Natural killer cell (primary cell): ENCODE measurements at regions not wholly inside any gene's neighbourhood (a gene's known extent, or its start where the extent isn't known, plus 50 kb on each side); places are given as distances from the start of the nearest gene placed in this dataset.

ENCODE experiments used
- ATAC-seq, 3 donors: fragments of 150-1000 bp in 2 of 3; fragments of 200-7000 bp in 1 of 3; cut with Tn5 transposase; 1 replicate in 1 of 3; 2 replicates in 2 of 3; pipeline ENCODE4 v1.10.0; 2021; ENCODE audit warnings: mild to moderate bottlenecking in 2 of 3, moderate library complexity in 2 of 3
- DNase-seq, 2 donors: peaks; one replicate each; pipeline versions ENCODE4 v3.0.0 to v3.0.0-alpha.2; 2013 to 2021; ENCODE audit warnings: mixed read lengths in 1 of 2
- H3K27ac ChIP-seq: one replicate; pipeline ENCODE4 v1.5.1; 2013; ENCODE audit warnings: mild to moderate bottlenecking, low read length
- H3K27me3 ChIP-seq: one replicate; pipeline ENCODE4 v1.6.1; 2013; ENCODE audit warnings: low read length; ENCODE audit not compliant: control insufficient read depth, insufficient read depth
- H3K36me3 ChIP-seq: one replicate; pipeline ENCODE4 v1.6.1; 2013; ENCODE audit warnings: low read length; ENCODE audit not compliant: control insufficient read depth, insufficient read depth
- H3K4me1 ChIP-seq: one replicate; pipeline ENCODE4 v1.6.1; 2013; ENCODE audit warnings: low read length; ENCODE audit not compliant: control insufficient read depth, insufficient read depth
- H3K4me3 ChIP-seq: one replicate; pipeline ENCODE4 v1.5.1; 2013; ENCODE audit warnings: low read length
- H3K9me3 ChIP-seq: one replicate; pipeline ENCODE4 v1.6.1; 2013; ENCODE audit warnings: low read length; ENCODE audit not compliant: control insufficient read depth, insufficient read depth
- H3K27ac Mint-ChIP-seq, 2 donors: one replicate each; pipeline ENCODE4 v1.8.0; 2022; ENCODE audit warnings: mild to moderate bottlenecking in 2 of 2, mixed read lengths in 2 of 2, moderate library complexity in 1 of 2
- H3K27me3 Mint-ChIP-seq, 2 donors: one replicate each; pipeline ENCODE4 v1.8.0; 2022; ENCODE audit warnings: low read depth in 2 of 2, mixed read lengths in 2 of 2
- H3K36me3 Mint-ChIP-seq: one replicate; pipeline ENCODE4 v1.8.0; 2022; ENCODE audit warnings: mixed read lengths
- H3K4me1 Mint-ChIP-seq, 2 donors: one replicate each; pipeline ENCODE4 v1.8.0; 2022; ENCODE audit warnings: mixed read lengths in 2 of 2
- H3K4me3 Mint-ChIP-seq: one replicate; pipeline ENCODE4 v1.8.0; 2022; ENCODE audit warnings: mild to moderate bottlenecking, moderate library complexity, mixed read lengths
- H3K9me3 Mint-ChIP-seq, 2 donors: one replicate each; pipeline ENCODE4 v1.8.0; 2022; ENCODE audit warnings: mixed read lengths in 2 of 2
- CTCF ChIP-seq: fragments of 200-600 bp; IDR thresholded peaks from one replicate; pipeline ENCODE4 v1.8.0; 2022; ENCODE audit warnings: antibody characterized with exemption
- WGBS: methylation state at CpG from one replicate; pipeline ENCODE4 v1.1.7; 2013; ENCODE audit warnings: missing lambda C conversion rate; ENCODE audit not compliant: insufficient coverage; 5-methylcytosine and 5-hydroxymethylcytosine counted together
- intact Hi-C: fragments of 100-400 bp; cut with micrococcal nuclease; formaldehyde crosslinking; loops from one replicate; pipeline ENCODE4 v1.14.2; 2022

- H3K9me3 ChIP-seq, result no peaks in the 10 kb centered on the region
- H3K36me3 ChIP-seq, result no peaks in the 10 kb centered on the region
- Mint-ChIP-seq H3K27me3 (no peaks in the 10 kb centered on the region), H3K9me3 (no peaks in the 10 kb centered on the region), H3K36me3 (no peaks in the 10 kb centered on the region), H3K27ac (peak overlapping the region; percentile 70 to 73), H3K4me1 (peaks cover 77 to 90% of the 10 kb centered on the region in 2 donors), H3K4me3 (no peak overlapping the region)
- no peak overlapping the region for H3K27ac ChIP-seq
- intact Hi-C loops, result no loop called here
- DNase-seq, result no peak
- no peak for ATAC-seq
- H3K4me3 ChIP-seq, result no peak overlapping the region
- no peaks in the 10 kb centered on the region for H3K27me3 ChIP-seq
- H3K4me1 ChIP-seq, result peaks cover 23% of the 10 kb centered on the region
- TF ChIP-seq CTCF, result no peak
- WGBS, result 82% methylated on average over 2 of the region's 2 CpGs
Observed at GRCh38 chr18:46373131-46373530, 268.9 kb downstream of the HAUS1 start.

GRCh38 chr18:46373791-46374190 is 269.6 kb downstream of the HAUS1 start:
- Histone ChIP-seq H3K27me3 (no peaks in the 10 kb centered on the region), H3K36me3 (no peaks in the 10 kb centered on the region), H3K9me3 (no peaks in the 10 kb centered on the region), H3K4me3 (no peak overlapping the region), H3K27ac (no peak overlapping the region), H3K4me1 (peaks cover 24% of the 10 kb centered on the region)
- H3K27me3 Mint-ChIP-seq, result no peaks in the 10 kb centered on the region
- DNase-seq (no peak), ATAC-seq (no peak)
- intact Hi-C loops, result no loop called here
- no peaks in the 10 kb centered on the region for H3K36me3 Mint-ChIP-seq
- 74% methylated on average over 5 of the region's 7 CpGs for WGBS
- H3K4me1 Mint-ChIP-seq, result peaks cover 75 to 90% of the 10 kb centered on the region in 2 donors
- H3K27ac Mint-ChIP-seq, result peak overlapping the region in 1 of 2 donors; percentile 83
- TF ChIP-seq CTCF, result no peak
- H3K9me3 Mint-ChIP-seq, result no peaks in the 10 kb centered on the region
- no peak overlapping the region for H3K4me3 Mint-ChIP-seq

GRCh38 chr18:46374850-46375249 is 270.7 kb downstream of the HAUS1 start:
- TF ChIP-seq CTCF, result no peak
- 82% methylated on average over 6 of the region's 6 CpGs for WGBS
- Mint-ChIP-seq H3K9me3 (no peaks in the 10 kb centered on the region), H3K4me3 (no peak overlapping the region), H3K27ac (peak overlapping the region; percentile 77 to 83), H3K36me3 (no peaks in the 10 kb centered on the region), H3K4me1 (peaks cover 67 to 93% of the 10 kb centered on the region in 2 donors), H3K27me3 (no peaks in the 10 kb centered on the region)
- H3K4me1 ChIP-seq, result peaks cover 23% of the 10 kb centered on the region
- H3K27me3 ChIP-seq, result no peaks in the 10 kb centered on the region
- intact Hi-C loops, result no loop called here
- no peak for DNase-seq
- H3K36me3 ChIP-seq, result no peaks in the 10 kb centered on the region
- no peak overlapping the region for H3K4me3 ChIP-seq
- H3K27ac ChIP-seq, result no peak overlapping the region
- no peak for ATAC-seq
- no peaks in the 10 kb centered on the region for H3K9me3 ChIP-seq

GRCh38 chr18:46377557-46377956 is 273.4 kb downstream of the HAUS1 start:
- DNase-seq (no peak), ATAC-seq (no peak)
- peaks cover 62 to 91% of the 10 kb centered on the region in 2 donors for H3K4me1 Mint-ChIP-seq
- intact Hi-C loops, result no loop called here
- Histone ChIP-seq H3K27ac (no peak overlapping the region), H3K4me1 (peaks cover 29% of the 10 kb centered on the region), H3K9me3 (no peaks in the 10 kb centered on the region), H3K36me3 (no peaks in the 10 kb centered on the region), H3K4me3 (no peak overlapping the region), H3K27me3 (no peaks in the 10 kb centered on the region)
- H3K27ac Mint-ChIP-seq, result peak overlapping the region; percentile 4 to 19
- WGBS, result 100% methylated on average over 1 of the region's 1 CpG
- TF ChIP-seq CTCF, result no peak
- no peaks in the 10 kb centered on the region for H3K27me3 Mint-ChIP-seq
- H3K36me3 Mint-ChIP-seq, result no peaks in the 10 kb centered on the region
- H3K9me3 Mint-ChIP-seq, result no peaks in the 10 kb centered on the region
- no peak overlapping the region for H3K4me3 Mint-ChIP-seq
